Immature natural killer cell (primary cell): ENCODE measurements at regions not wholly inside any gene's neighbourhood (a gene's known extent, or its start where the extent isn't known, plus 50 kb on each side); places are given as distances from the start of the nearest gene placed in this dataset.

Experiments
- DNase-seq, 3 donors: peaks; one replicate each; pipeline ENCODE4 v3.0.0; 2022; ENCODE audit warnings: mixed read lengths in 1 of 3
- H3K27ac Mint-ChIP-seq, 6 donors: one replicate each; pipeline ENCODE4 v1.8.0; 2020; ENCODE audit warnings: mixed read lengths in 6 of 6, mild to moderate bottlenecking in 5 of 6, inconsistent platforms in 4 of 6, moderate library complexity in 3 of 6
- H3K27me3 Mint-ChIP-seq, 3 donors: one replicate each; pipeline ENCODE4 v1.8.0; 2020 to 2021; ENCODE audit warnings: low read depth in 3 of 3, mild to moderate bottlenecking in 3 of 3, mixed read lengths in 3 of 3, moderate library complexity in 3 of 3, inconsistent platforms in 1 of 3
- H3K36me3 Mint-ChIP-seq, 3 donors: one replicate each; pipeline ENCODE4 v1.8.0; 2020; ENCODE audit warnings: mixed read lengths in 3 of 3, inconsistent platforms in 2 of 3, mild to moderate bottlenecking in 2 of 3
- H3K4me1 Mint-ChIP-seq, 2 donors: one replicate each; pipeline ENCODE4 v1.8.0; 2020; ENCODE audit warnings: inconsistent platforms in 2 of 2, mild to moderate bottlenecking in 2 of 2, mixed read lengths in 2 of 2, moderate library complexity in 1 of 2
- H3K4me3 Mint-ChIP-seq, 5 donors: one replicate each; pipeline ENCODE4 v1.8.0; 2020; ENCODE audit warnings: mild to moderate bottlenecking in 5 of 5, mixed read lengths in 5 of 5, inconsistent platforms in 3 of 5, moderate library complexity in 3 of 5
- H3K9me3 Mint-ChIP-seq, 6 donors: one replicate each; pipeline ENCODE4 v1.8.0; 2020; ENCODE audit warnings: mild to moderate bottlenecking in 6 of 6, mixed read lengths in 6 of 6, inconsistent platforms in 4 of 6, moderate library complexity in 3 of 6

- H3K4me3 Mint-ChIP-seq, result no peak overlapping the region
- peaks cover 0 to 2% (median 0%) of the 10 kb centered on the region in 3 donors for H3K27me3 Mint-ChIP-seq
- peaks cover 14 to 40% (median 24%) of the 10 kb centered on the region in 6 donors for H3K9me3 Mint-ChIP-seq
- H3K27ac Mint-ChIP-seq, result no peak overlapping the region
- DNase-seq, result no peak
- no peaks in the 10 kb centered on the region for H3K4me1 Mint-ChIP-seq
- no peaks in the 10 kb centered on the region for H3K36me3 Mint-ChIP-seq
These were observed 218.7 kb downstream of the SPATA18 start for GRCh38 chr4:52269761-52270160.

DNA sequence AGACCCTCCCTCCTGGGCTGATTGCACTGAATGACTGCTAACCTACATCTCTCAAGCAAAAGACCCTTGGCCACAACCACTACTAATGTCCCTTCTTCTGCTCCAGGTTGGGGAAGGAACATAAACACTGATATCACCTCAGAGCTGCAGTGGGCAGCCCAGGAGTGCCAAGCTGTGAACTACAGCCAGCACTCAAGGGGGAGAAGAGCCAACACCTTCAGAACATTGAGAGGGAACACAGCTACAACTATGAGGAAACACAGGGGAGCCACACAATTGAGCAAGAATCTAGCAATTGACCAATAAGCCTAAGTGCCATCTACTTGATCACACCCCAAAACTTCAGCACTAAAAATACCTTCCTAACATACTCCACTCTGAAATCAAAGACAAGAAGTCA lies 222.8 kb downstream of the SPATA18 start:
- Mint-ChIP-seq H3K36me3 (no peaks in the 10 kb centered on the region), H3K27me3 (peaks cover 0 to 2% (median 0%) of the 10 kb centered on the region in 3 donors), H3K27ac (no peak overlapping the region), H3K4me1 (no peaks in the 10 kb centered on the region), H3K4me3 (no peak overlapping the region), H3K9me3 (peaks cover 10 to 40% (median 24%) of the 10 kb centered on the region in 6 donors)
- no peak for DNase-seq

DNA sequence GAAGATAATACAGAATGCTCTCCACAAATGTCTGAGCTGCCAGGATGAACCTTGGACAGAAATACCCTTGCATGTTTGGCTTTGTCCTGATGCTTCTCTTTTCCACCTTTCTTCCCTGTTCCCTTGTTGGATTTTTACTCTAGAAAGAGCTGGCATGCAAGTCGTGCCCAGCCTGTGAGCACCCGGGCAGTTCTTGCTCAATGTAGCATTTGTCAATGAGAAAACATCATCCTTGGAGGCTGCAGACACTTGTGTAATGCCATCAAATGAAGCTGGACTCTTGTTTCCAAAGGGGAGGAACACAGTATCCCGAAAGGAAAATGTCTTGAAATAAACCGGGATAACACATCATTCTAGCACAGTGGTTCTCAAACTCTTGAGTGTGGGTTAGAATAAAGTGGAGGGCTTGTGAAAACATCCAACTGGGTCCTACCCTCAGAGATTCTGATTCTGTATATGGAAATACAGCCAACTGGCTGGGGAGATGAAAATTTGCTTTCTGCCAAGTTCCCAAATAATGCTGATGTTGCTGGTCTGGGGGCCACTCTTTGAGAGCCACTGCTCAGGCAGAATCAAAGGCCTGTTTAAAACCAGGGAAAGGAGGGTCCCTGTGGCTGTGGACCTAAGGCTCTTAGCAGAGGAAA lies 237.2 kb downstream of the SPATA18 start:
- Mint-ChIP-seq H3K9me3 (peaks cover 0 to 25% (median 9%) of the 10 kb centered on the region in 6 donors), H3K4me3 (no peak overlapping the region), H3K27ac (no peak overlapping the region), H3K4me1 (no peaks in the 10 kb centered on the region), H3K36me3 (no peaks in the 10 kb centered on the region), H3K27me3 (no peaks in the 10 kb centered on the region)
- no peak for DNase-seq

- Mint-ChIP-seq H3K9me3 (peaks cover 0 to 25% (median 5%) of the 10 kb centered on the region in 6 donors), H3K27me3 (no peaks in the 10 kb centered on the region), H3K4me3 (no peak overlapping the region), H3K4me1 (no peaks in the 10 kb centered on the region), H3K27ac (no peak overlapping the region), H3K36me3 (no peaks in the 10 kb centered on the region)
- no peak for DNase-seq
These were observed 239.4 kb downstream of the SPATA18 start for GRCh38 chr4:52290466-52290865.

- Mint-ChIP-seq H3K27me3 (no peaks in the 10 kb centered on the region), H3K36me3 (no peaks in the 10 kb centered on the region), H3K4me1 (no peaks in the 10 kb centered on the region), H3K4me3 (no peak overlapping the region), H3K9me3 (peaks cover 0 to 25% (median 1%) of the 10 kb centered on the region in 6 donors), H3K27ac (no peak overlapping the region)
- DNase-seq, result no peak
These were observed 241.1 kb downstream of the SPATA18 start for GRCh38 chr4:52292245-52292644.

- no peak overlapping the region for H3K4me3 Mint-ChIP-seq
- peaks cover 0 to 2% (median 0%) of the 10 kb centered on the region in 6 donors for H3K9me3 Mint-ChIP-seq
- H3K27me3 Mint-ChIP-seq, result no peaks in the 10 kb centered on the region
- H3K4me1 Mint-ChIP-seq, result no peaks in the 10 kb centered on the region
- no peak for DNase-seq
- no peak overlapping the region for H3K27ac Mint-ChIP-seq
- no peaks in the 10 kb centered on the region for H3K36me3 Mint-ChIP-seq
These were observed 245.2 kb downstream of the SPATA18 start for GRCh38 chr4:52296341-52296740.

- no peak overlapping the region for H3K4me3 Mint-ChIP-seq
- peaks cover 0 to 4% (median 0%) of the 10 kb centered on the region in 6 donors for H3K9me3 Mint-ChIP-seq
- DNase-seq, result no peak
- no peak overlapping the region for H3K27ac Mint-ChIP-seq
- H3K27me3 Mint-ChIP-seq, result no peaks in the 10 kb centered on the region
- no peaks in the 10 kb centered on the region for H3K36me3 Mint-ChIP-seq
- no peaks in the 10 kb centered on the region for H3K4me1 Mint-ChIP-seq
These were observed 247.3 kb downstream of the SPATA18 start for GRCh38 chr4:52298444-52298843.

DNA sequence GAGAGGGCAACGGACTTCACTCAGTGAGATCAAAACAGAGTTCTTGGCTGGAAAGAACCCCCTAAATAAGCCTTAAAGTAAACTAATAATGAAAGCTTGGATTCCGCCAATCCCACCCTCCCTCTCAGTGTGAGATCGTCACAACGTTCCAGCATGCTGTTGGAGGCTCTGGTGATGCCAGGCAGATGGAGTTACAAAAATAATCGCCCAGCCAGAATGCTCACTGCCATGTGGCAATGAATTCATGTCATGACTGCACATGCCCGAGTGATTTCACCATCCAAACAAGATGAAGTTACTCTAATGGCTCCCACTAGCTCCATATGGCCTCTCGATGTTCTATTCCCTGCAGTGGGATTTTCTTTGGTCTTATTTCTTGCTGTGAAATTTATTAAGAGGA lies 248.0 kb downstream of the SPATA18 start:
- no peaks in the 10 kb centered on the region for H3K36me3 Mint-ChIP-seq
- peaks cover 0 to 4% (median 0%) of the 10 kb centered on the region in 6 donors for H3K9me3 Mint-ChIP-seq
- no peaks in the 10 kb centered on the region for H3K4me1 Mint-ChIP-seq
- H3K4me3 Mint-ChIP-seq, result no peak overlapping the region
- no peak for DNase-seq
- no peak overlapping the region for H3K27ac Mint-ChIP-seq
- no peaks in the 10 kb centered on the region for H3K27me3 Mint-ChIP-seq

DNA sequence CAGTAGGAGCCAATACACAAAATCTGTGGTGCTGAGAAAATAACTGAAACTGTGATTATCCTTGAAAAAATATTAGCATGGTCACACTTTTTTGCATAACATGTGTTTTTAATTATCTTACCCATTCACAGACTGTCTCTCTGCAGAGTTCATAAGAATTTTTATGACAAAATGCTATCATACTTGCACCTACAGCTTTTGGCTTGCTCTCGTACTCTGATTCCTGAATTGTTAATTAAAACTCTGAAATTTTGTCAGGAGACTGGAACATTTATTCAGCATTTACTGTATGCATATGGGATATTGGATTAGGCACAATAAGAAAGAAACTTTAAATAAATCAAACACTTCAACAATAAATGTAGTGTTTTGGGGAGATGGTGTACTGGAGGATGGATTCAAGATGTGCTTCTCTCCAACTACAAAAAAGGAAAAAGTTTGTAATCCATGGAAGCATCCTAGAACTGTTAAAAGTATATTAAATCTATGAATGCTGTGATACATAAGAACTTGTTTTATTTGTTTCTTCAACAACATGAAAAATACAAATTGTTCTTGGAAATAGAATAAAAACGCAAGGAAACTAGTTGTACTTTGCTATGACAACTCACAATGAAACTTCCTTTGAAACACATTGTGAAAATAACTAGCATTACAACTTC lies 260.5 kb downstream of the SPATA18 start:
- no peak for DNase-seq
- peaks cover 0 to 2% (median 0%) of the 10 kb centered on the region in 3 donors for H3K27me3 Mint-ChIP-seq
- H3K27ac Mint-ChIP-seq, result no peak overlapping the region
- H3K36me3 Mint-ChIP-seq, result no peaks in the 10 kb centered on the region
- H3K4me1 Mint-ChIP-seq, result no peaks in the 10 kb centered on the region
- H3K4me3 Mint-ChIP-seq, result no peak overlapping the region
- H3K9me3 Mint-ChIP-seq, result peaks cover 2 to 21% (median 12%) of the 10 kb centered on the region in 6 donors

GRCh38 chr4:52312722-52313121 lies 261.6 kb downstream of the SPATA18 start:
- H3K36me3 Mint-ChIP-seq, result no peaks in the 10 kb centered on the region
- no peak overlapping the region for H3K4me3 Mint-ChIP-seq
- no peaks in the 10 kb centered on the region for H3K27me3 Mint-ChIP-seq
- no peak overlapping the region for H3K27ac Mint-ChIP-seq
- no peaks in the 10 kb centered on the region for H3K4me1 Mint-ChIP-seq
- peaks cover 2 to 19% (median 9%) of the 10 kb centered on the region in 6 donors for H3K9me3 Mint-ChIP-seq
- no peak for DNase-seq

- Mint-ChIP-seq H3K4me1 (no peaks in the 10 kb centered on the region), H3K27ac (no peak overlapping the region), H3K4me3 (no peak overlapping the region), H3K9me3 (peaks cover 2 to 17% (median 6%) of the 10 kb centered on the region in 6 donors), H3K36me3 (no peaks in the 10 kb centered on the region), H3K27me3 (no peaks in the 10 kb centered on the region)
- DNase-seq, result no peak
These were observed 266.3 kb downstream of the SPATA18 start for GRCh38 chr4:52317361-52317879.

DNA sequence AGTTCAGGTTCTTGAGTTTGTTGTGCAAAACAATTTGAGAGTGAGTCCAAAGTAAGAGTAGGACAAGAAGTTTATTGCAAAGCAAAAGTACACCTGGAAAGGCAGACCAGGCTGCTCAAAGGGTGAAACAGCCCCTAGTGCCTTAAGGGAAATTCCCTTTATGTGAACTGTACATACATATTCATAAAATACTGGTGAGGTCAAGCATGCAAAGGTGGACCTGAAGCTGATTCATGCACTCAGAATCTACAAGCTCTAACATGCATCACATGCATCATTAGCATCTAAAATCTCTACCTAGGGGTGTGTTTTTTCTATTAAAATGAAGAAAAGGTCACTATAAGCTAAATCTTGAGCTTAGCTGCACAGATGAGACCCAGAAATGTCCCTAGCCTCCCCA lies 266.9 kb downstream of the SPATA18 start:
- DNase-seq, result no peak
- no peak overlapping the region for H3K27ac Mint-ChIP-seq
- H3K27me3 Mint-ChIP-seq, result no peaks in the 10 kb centered on the region

GRCh38 chr4:52329894-52330293 lies 278.8 kb downstream of the SPATA18 start:
- Mint-ChIP-seq H3K9me3 (peaks cover 7 to 55% (median 22%) of the 10 kb centered on the region in 6 donors), H3K36me3 (no peaks in the 10 kb centered on the region), H3K27me3 (peaks cover 0 to 2% (median 0%) of the 10 kb centered on the region in 3 donors), H3K4me1 (no peaks in the 10 kb centered on the region), H3K4me3 (no peak overlapping the region), H3K27ac (no peak overlapping the region)
- no peak for DNase-seq

More for the DNA sequence above, 266.9 kb downstream of the SPATA18 start:
- Mint-ChIP-seq H3K9me3 (peaks cover 2 to 17% (median 5%) of the 10 kb centered on the region in 6 donors), H3K4me1 (no peaks in the 10 kb centered on the region), H3K4me3 (no peak overlapping the region), H3K36me3 (no peaks in the 10 kb centered on the region)

DNA sequence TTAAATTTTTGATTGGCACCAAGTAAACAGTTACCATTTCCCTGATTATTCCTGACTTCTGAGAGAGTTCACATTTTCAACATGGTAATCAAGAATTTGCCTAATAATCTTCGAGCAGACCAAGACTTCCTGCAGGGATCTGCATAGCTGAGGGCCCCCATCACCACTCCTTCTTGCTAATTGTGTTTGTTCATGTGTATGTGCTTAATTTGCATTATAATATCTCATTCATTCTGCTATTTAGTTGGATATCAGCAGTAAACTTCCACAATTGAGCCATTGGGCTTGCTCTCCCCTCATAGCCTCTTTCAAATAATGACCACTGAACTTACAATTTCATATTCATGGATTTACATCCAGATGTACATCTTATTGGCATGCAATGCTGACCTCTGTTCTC lies 292.5 kb downstream of the SPATA18 start:
- Mint-ChIP-seq H3K4me1 (no peaks in the 10 kb centered on the region), H3K4me3 (no peak overlapping the region), H3K27ac (no peak overlapping the region), H3K27me3 (peaks cover 0 to 1% (median 0%) of the 10 kb centered on the region in 3 donors), H3K36me3 (no peaks in the 10 kb centered on the region), H3K9me3 (peaks cover 0 to 17% (median 2%) of the 10 kb centered on the region in 6 donors)
- no peak for DNase-seq
